GM12891 (cell line): ENCODE measurements at regions not wholly inside any gene's neighbourhood (a gene's known extent, or its start where the extent isn't known, plus 50 kb on each side); places are given as distances from the start of the nearest gene placed in this dataset.

Source experiments
- POLR2A ChIP-seq: IDR thresholded peaks from 2 replicates; pipeline ENCODE4 v1.6.1; 2011; ENCODE audit warnings: low read depth, low read length, control low read depth
- POLR2AphosphoS5 ChIP-seq: IDR thresholded peaks from 2 replicates; pipeline ENCODE4 v1.6.1; 2011; ENCODE audit warnings: low read depth, low read length, control low read depth
- SPI1 ChIP-seq: IDR thresholded peaks from 2 replicates; pipeline ENCODE4 v1.6.1; 2011; ENCODE audit warnings: low read depth, low read length, control low read depth
- TAF1 ChIP-seq: IDR thresholded peaks from 2 replicates; pipeline ENCODE4 v1.6.1; 2011; ENCODE audit warnings: low read depth, low read length, control low read depth

GRCh38 chr5:106408141-106408540 lies 1262.6 kb downstream of the EFNA5 start:
- TF ChIP-seq POLR2A (no peak), TAF1 (no peak), POLR2AphosphoS5 (no peak), SPI1 (no peak)
